ENCODE measurements at regions not wholly inside any gene's neighbourhood (a gene's known extent, or its start where the extent isn't known, plus 50 kb on each side); places are given as distances from the start of the nearest gene placed in this dataset.

- TF ChIP-seq BHLHE40 (IDR thresholded peaks at IDR 0.05; ENCODE audit: borderline replicate concordance) (no peak), HDGF (IDR thresholded peaks at IDR 0.05; ENCODE audit: borderline replicate concordance) (no peak), SP1 (IDR thresholded peaks at IDR 0.05) (no peak), FOXM1 (IDR thresholded peaks at IDR 0.05; ENCODE audit: borderline replicate concordance) (no peak), NFRKB (IDR thresholded peaks at IDR 0.05) (no peak)
These were observed 66.2 kb downstream of the IRF2BPL start for GRCh38 chr14:76962303-76962660.

Measured in HEK293T (cell line).